HG03025 (cell line): ENCODE measurements at regions not wholly inside any gene's neighbourhood (a gene's known extent, or its start where the extent isn't known, plus 50 kb on each side); places are given as distances from the start of the nearest gene placed in this dataset.

ENCODE experiments used
- ATAC-seq: cut with Tn5 transposase; IDR thresholded peaks from one replicate; pipeline ENCODE4 v1.9.1; 2021; ENCODE audit warnings: mild to moderate bottlenecking, moderate library complexity; ENCODE audit not compliant: unreplicated experiment, low FRiP score

- ATAC-seq = no peak
Observed at GRCh38 chr5:68950125-68950524, 143.7 kb upstream of the SLC30A5 start.

- no peak for ATAC-seq
Observed at GRCh38 chr5:68950930-68951329, 142.9 kb upstream of the SLC30A5 start.

GRCh38 chr5:68953231-68953874 is 140.5 kb upstream of the SLC30A5 start:
- no peak for ATAC-seq

- no peak for ATAC-seq
Observed at GRCh38 chr5:68953875-68954617, 139.8 kb upstream of the SLC30A5 start.

GRCh38 chr5:68954618-68954910 is 139.2 kb upstream of the SLC30A5 start:
- ATAC-seq = no peak

GRCh38 chr5:68957591-68957990 is 136.2 kb upstream of the SLC30A5 start:
- no peak for ATAC-seq

GRCh38 chr5:68958428-68958827 is 135.4 kb upstream of the SLC30A5 start:
- no peak for ATAC-seq

GRCh38 chr5:68960456-68960855 is 133.4 kb upstream of the SLC30A5 start:
- ATAC-seq = no peak

- ATAC-seq = no peak
Observed at GRCh38 chr5:68960961-68961360, 132.9 kb upstream of the SLC30A5 start.

GRCh38 chr5:68961762-68962161 is 132.1 kb upstream of the SLC30A5 start:
- ATAC-seq = no peak

GRCh38 chr5:68962757-68963484 is 130.9 kb upstream of the SLC30A5 start:
- no peak for ATAC-seq

- no peak for ATAC-seq
Observed at GRCh38 chr5:68964679-68965078, 129.1 kb upstream of the SLC30A5 start.

- no peak for ATAC-seq
Observed at GRCh38 chr5:68965926-68966325, 127.9 kb upstream of the SLC30A5 start.

- ATAC-seq = no peak
Observed at GRCh38 chr5:68966596-68966995, 127.2 kb upstream of the SLC30A5 start.

- ATAC-seq = no peak
Observed at GRCh38 chr5:68968429-68968828, 125.4 kb upstream of the SLC30A5 start.

- ATAC-seq = no peak
Observed at GRCh38 chr5:68970617-68971016, 123.2 kb upstream of the SLC30A5 start.

GRCh38 chr5:68973696-68974095 is 120.1 kb upstream of the SLC30A5 start:
- ATAC-seq = no peak

- no peak for ATAC-seq
Observed at GRCh38 chr5:68983043-68983442, 110.8 kb upstream of the SLC30A5 start.

GRCh38 chr5:68983959-68984358 is 109.9 kb upstream of the SLC30A5 start:
- no peak for ATAC-seq

GRCh38 chr5:68991279-68992084 is 102.3 kb upstream of the SLC30A5 start:
- no peak for ATAC-seq

GRCh38 chr5:68994645-68995044 is 99.2 kb upstream of the SLC30A5 start:
- peak; percentile 82 for ATAC-seq
